Small intestine (tissue), 7 donors: ENCODE measurements at regions not wholly inside any gene's neighbourhood (a gene's known extent, or its start where the extent isn't known, plus 50 kb on each side); places are given as distances from the start of the nearest gene placed in this dataset.

Experiments used
- DNase-seq, 2 donors: peaks; one replicate each; pipeline versions ENCODE4 v3.0.0 to v3.0.0-alpha.2; 2013
- FAIRE-seq: peaks from 2 replicates; lab custom pipeline; 2012; peaks lifted over from hg19 to GRCh38; lab: Jason Lieb, UNC
- H3K27ac ChIP-seq, 3 donors: one replicate each; pipeline ENCODE4 v1.5.1; 2013; ENCODE audit warnings: low read length in 2 of 3, mild to moderate bottlenecking in 2 of 3, control low read depth in 1 of 3, inconsistent platforms in 1 of 3, low read depth in 1 of 3, moderate library complexity in 1 of 3
- H3K27me3 ChIP-seq, 3 donors: one replicate each; pipeline ENCODE4 v1.6.1; 2013; ENCODE audit warnings: low read length in 3 of 3, inconsistent platforms in 1 of 3; ENCODE audit not compliant: control insufficient read depth in 3 of 3, insufficient read depth in 3 of 3
- H3K36me3 ChIP-seq, 3 donors: one replicate each; pipeline ENCODE4 v1.6.1; 2013; ENCODE audit warnings: low read length in 3 of 3, inconsistent platforms in 1 of 3, low read depth in 1 of 3, mild to moderate bottlenecking in 1 of 3, moderate library complexity in 1 of 3; ENCODE audit not compliant: control insufficient read depth in 3 of 3, insufficient read depth in 2 of 3
- H3K4me1 ChIP-seq, 3 donors: one replicate each; pipeline ENCODE4 v1.6.1; 2013; ENCODE audit warnings: low read length in 2 of 3, inconsistent platforms in 1 of 3, low read depth in 1 of 3, mild to moderate bottlenecking in 1 of 3, moderate library complexity in 1 of 3; ENCODE audit not compliant: control insufficient read depth in 3 of 3, insufficient read depth in 2 of 3
- H3K4me3 ChIP-seq, 3 donors: one replicate each; pipeline ENCODE4 v1.5.1; 2013; ENCODE audit warnings: low read length in 3 of 3, control low read depth in 1 of 3, inconsistent platforms in 1 of 3, low read depth in 1 of 3, mild to moderate bottlenecking in 1 of 3, moderate library complexity in 1 of 3
- H3K9me3 ChIP-seq, 2 donors: one replicate each; pipeline ENCODE4 v1.6.1; 2013; ENCODE audit warnings: low read depth in 1 of 2, low read length in 1 of 2; ENCODE audit not compliant: control insufficient read depth in 2 of 2, insufficient read depth in 1 of 2
- WGBS, 3 donors: extraction: QIAGEN DNeasy Blood & Tissue Kit; methylation state at CpG; one replicate each; pipeline ENCODE4 v1.1.7; 2013; 5-methylcytosine and 5-hydroxymethylcytosine counted together
- donor health status: healthy with polysubstance abuse.
- donor health status: control.
- donor health status: control.
- donor health status: Bipolar disorder and iron deficiency.
- donor health status: healthy.

GRCh38 chr17:69654981-69655855 is 240.7 kb downstream of the MAP2K6 start:
- Histone ChIP-seq H3K4me1 (no peaks in the 10 kb centered on the region), H3K36me3 (no peaks in the 10 kb centered on the region)

GRCh38 chr17:69655902-69656301 is 241.4 kb downstream of the MAP2K6 start:
- DNase-seq (no peak), FAIRE-seq (no peak)
- WGBS, 3 donors = 82 to 87% (median 86%) methylated on average over 5 of the region's 5 CpGs
- H3K36me3 ChIP-seq = no peaks in the 10 kb centered on the region
- H3K9me3 ChIP-seq = no peaks in the 10 kb centered on the region
- no peak overlapping the region for H3K4me3 ChIP-seq
- no peak overlapping the region for H3K27ac ChIP-seq
- H3K4me1 ChIP-seq = no peaks in the 10 kb centered on the region
- no peaks in the 10 kb centered on the region for H3K27me3 ChIP-seq

More at GRCh38 chr17:69654981-69655855, 240.7 kb downstream of the MAP2K6 start:
- Histone ChIP-seq H3K4me3 (no peak overlapping the region), H3K27ac (no peak overlapping the region), H3K27me3 (no peaks in the 10 kb centered on the region), H3K9me3 (no peaks in the 10 kb centered on the region)
- WGBS, 3 donors = 63 to 75% (median 74%) methylated on average over 8 of the region's 8 CpGs
- FAIRE-seq (no peak), DNase-seq (no peak)

DNA sequence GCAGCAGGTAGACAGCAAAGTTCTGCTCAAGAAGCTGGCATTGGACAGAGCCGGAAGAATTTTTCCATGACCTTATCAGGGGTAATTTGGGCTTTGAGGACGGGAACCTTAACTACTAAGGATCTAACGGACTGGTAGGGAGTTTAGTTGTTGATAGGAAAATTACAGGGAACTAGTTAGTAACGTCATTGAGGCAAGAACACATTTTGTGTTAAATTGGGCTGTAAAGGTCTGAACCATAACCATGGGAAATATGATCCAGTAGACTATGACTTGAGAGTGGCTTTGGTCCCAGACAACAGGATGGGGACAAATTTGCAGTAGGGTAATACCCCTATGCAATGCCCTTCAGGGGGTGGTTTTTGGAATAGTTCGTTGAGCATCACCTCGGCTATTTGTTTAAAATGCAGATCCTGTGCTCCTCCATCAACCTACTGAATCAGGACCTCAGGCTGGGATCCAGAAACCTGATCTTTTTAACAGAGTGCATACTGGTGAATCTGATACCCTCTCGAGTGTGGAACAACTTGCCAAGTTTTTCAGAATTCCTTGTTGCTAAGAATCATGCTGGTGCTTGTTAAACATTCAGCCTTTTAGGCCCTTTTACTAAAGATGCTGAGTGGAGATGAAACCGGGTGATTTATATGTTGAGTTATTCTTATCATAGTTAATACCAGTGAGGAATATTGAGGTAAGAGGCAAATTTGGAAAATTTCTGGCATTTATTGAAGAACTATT is 255.1 kb downstream of the MAP2K6 start:
- Histone ChIP-seq H3K36me3 (no peaks in the 10 kb centered on the region), H3K27ac (no peak overlapping the region), H3K4me3 (no peak overlapping the region), H3K9me3 (no peaks in the 10 kb centered on the region), H3K27me3 (no peaks in the 10 kb centered on the region), H3K4me1 (no peaks in the 10 kb centered on the region)
- 62 to 72% (median 66%) methylated on average over 8 of the region's 8 CpGs for WGBS, 3 donors
- FAIRE-seq = no peak
- DNase-seq = no peak

DNA sequence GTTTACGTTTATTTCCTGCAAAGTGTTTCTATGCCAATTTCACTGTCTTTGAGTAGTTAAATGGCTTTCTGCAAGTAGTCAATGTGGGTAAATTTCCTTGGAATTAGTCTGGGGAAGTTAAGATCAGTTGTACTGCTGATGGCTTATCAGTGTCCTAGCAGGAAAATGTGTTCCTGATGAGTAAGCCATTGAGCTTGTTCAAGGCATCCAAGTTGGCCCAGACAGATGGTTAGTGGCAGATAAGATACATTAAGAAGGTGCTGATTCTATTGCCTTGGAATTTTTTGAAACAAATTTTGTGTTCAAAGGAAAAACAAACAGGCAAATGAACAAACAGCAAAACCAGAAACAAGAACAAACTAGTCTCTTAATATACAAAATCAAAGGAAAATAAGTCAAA is 258.4 kb downstream of the MAP2K6 start:
- WGBS, 3 donors = 85 to 88% (median 85%) methylated on average over 1 of the region's 1 CpG
- no peaks in the 10 kb centered on the region for H3K36me3 ChIP-seq
- no peak overlapping the region for H3K4me3 ChIP-seq
- FAIRE-seq (no peak), DNase-seq (no peak)
- H3K27ac ChIP-seq = no peak overlapping the region
- H3K27me3 ChIP-seq = no peaks in the 10 kb centered on the region
- no peaks in the 10 kb centered on the region for H3K4me1 ChIP-seq
- no peaks in the 10 kb centered on the region for H3K9me3 ChIP-seq

GRCh38 chr17:69677130-69677529 is 262.6 kb downstream of the MAP2K6 start:
- 70 to 71% (median 71%) methylated on average over 6 of the region's 6 CpGs for WGBS, 3 donors
- no peak overlapping the region for H3K27ac ChIP-seq
- H3K4me3 ChIP-seq = no peak overlapping the region
- no peak for FAIRE-seq
- no peaks in the 10 kb centered on the region for H3K4me1 ChIP-seq
- H3K27me3 ChIP-seq = no peaks in the 10 kb centered on the region
- H3K36me3 ChIP-seq = no peaks in the 10 kb centered on the region
- no peaks in the 10 kb centered on the region for H3K9me3 ChIP-seq
- DNase-seq = no peak

DNA sequence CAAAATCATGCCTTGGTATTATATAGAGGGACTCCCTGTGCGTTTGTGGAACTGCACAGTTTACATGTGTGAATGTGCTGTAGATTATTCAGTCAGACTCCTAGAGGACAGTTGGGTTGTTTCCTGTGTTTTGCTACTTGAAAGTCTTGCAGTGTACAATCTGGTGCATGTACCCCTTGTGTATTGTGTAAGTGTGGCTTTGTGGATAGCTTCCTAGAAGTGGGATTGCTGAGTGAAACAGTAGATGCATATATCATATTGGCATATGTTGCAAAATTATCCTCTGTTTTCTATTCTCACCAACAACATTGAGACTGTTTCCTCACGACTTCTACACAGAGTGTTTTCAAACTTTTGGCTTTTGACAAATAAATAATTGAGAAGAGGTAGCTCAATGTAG is 263.7 kb downstream of the MAP2K6 start:
- Histone ChIP-seq H3K4me3 (no peak overlapping the region), H3K27ac (no peak overlapping the region), H3K4me1 (no peaks in the 10 kb centered on the region), H3K9me3 (peaks cover 0 to 1% of the 10 kb centered on the region in 2 donors), H3K27me3 (no peaks in the 10 kb centered on the region), H3K36me3 (no peaks in the 10 kb centered on the region)
- FAIRE-seq (no peak), DNase-seq (no peak)
- 60 to 63% (median 62%) methylated on average over 2 of the region's 2 CpGs for WGBS, 3 donors

GRCh38 chr17:69679829-69680228 is 265.3 kb downstream of the MAP2K6 start:
- Histone ChIP-seq H3K4me1 (no peaks in the 10 kb centered on the region), H3K9me3 (peaks cover 0 to 1% of the 10 kb centered on the region in 2 donors), H3K36me3 (no peaks in the 10 kb centered on the region), H3K4me3 (no peak overlapping the region), H3K27me3 (no peaks in the 10 kb centered on the region), H3K27ac (no peak overlapping the region)
- WGBS, 3 donors = 77 to 87% (median 83%) methylated on average over 5 of the region's 5 CpGs
- DNase-seq = no peak
- no peak for FAIRE-seq

GRCh38 chr17:69684251-69684650 is 269.8 kb downstream of the MAP2K6 start:
- Histone ChIP-seq H3K4me1 (no peaks in the 10 kb centered on the region), H3K27me3 (no peaks in the 10 kb centered on the region), H3K36me3 (no peaks in the 10 kb centered on the region), H3K4me3 (no peak overlapping the region), H3K9me3 (peaks cover 0 to 1% of the 10 kb centered on the region in 2 donors), H3K27ac (no peak overlapping the region)
- no peak for DNase-seq
- 58 to 79% (median 62%) methylated on average over 2 of the region's 2 CpGs for WGBS, 3 donors
- no peak for FAIRE-seq
